ENCODE measurements at regions not wholly inside any gene's neighbourhood (a gene's known extent, or its start where the extent isn't known, plus 50 kb on each side); places are given as distances from the start of the nearest gene placed in this dataset.

DNA sequence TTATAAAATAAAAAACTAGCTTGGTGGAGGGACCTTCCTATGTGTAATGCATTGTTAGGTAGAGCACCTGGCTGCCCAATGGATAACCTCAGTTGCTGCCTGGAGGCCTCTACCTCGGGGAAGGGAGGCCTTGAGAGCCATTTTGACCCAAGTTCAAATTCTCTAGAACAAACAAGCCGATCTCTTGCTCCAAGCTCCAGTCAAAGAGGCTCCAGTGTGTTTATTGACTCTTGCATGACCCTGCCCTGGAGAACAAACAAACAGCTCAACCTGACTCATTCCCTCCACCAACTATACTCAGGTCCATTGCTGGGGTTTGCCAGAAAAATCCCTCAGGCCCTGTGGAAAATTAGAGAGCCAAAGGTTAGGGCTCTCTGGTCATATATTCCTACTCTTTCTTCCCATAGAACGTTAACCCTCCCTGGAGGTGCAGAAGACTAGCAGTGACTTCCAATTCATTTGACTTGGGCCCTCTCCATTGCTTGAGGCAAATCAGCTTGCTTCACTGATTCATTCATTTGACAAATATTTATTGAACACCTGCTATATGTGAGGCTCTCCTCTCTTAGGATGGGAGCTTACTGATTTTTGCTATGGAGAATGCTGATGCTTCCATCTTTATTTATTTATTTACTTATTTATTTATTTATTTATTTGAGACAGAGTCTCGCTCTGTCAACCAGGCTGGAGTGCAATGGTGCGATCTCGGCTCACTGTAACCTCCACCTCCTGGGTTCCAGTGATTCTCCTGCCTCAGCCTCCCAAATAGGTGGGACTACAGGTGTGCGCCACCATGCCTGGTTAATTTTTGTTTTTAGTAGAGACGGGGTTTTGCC, 73.7 kb upstream of the CISTR start (continued):
- TF ChIP-seq ZNF747 (CRISPR knock-in tag; IDR thresholded peaks at IDR 0.05; ENCODE audit: borderline replicate concordance) (0 out of 2 replicates have a peak, but pooled peaks have one; percentile 43), RXRA (CRISPR knock-in tag; IDR thresholded peaks at IDR 0.05) (peak; percentile 96), MAFG (CRISPR knock-in tag; IDR thresholded peaks at IDR 0.05) (no peak), FOSL2 (CRISPR knock-in tag; IDR thresholded peaks at IDR 0.05) (peak; percentile 98), NR3C1 (CRISPR knock-in tag; IDR thresholded peaks at IDR 0.05) (no peak), KAT2B (IDR thresholded peaks at IDR 0.05; ENCODE audit: borderline replicate concordance, low read depth, low read length) (no peak), SKIL (CRISPR knock-in tag; IDR thresholded peaks at IDR 0.05; ENCODE audit: borderline replicate concordance) (peak; percentile 80; the same call in 1 of the 2 replicates), ZSCAN12 (CRISPR knock-in tag; IDR thresholded peaks at IDR 0.05) (0 out of 2 replicates have a peak, but pooled peaks have one; percentile 34), CREB1 (IDR thresholded peaks at IDR 0.05) (no peak), CREB1 (CRISPR knock-in tag; IDR thresholded peaks at IDR 0.05) (peak; percentile 71; the same call in 1 of the 2 replicates), ZNF619 (CRISPR knock-in tag; IDR thresholded peaks at IDR 0.05) (no peak), EHMT2 (IDR thresholded peaks at IDR 0.05; ENCODE audit: borderline replicate concordance, low read depth, low read length) (peak; percentile 92), GATA4 (IDR thresholded peaks at IDR 0.05; ENCODE audit: borderline replicate concordance, low read depth) (peak; percentile 66; the same call in 1 of the 2 replicates)
- TF ChIP-seq, protein P1, sequence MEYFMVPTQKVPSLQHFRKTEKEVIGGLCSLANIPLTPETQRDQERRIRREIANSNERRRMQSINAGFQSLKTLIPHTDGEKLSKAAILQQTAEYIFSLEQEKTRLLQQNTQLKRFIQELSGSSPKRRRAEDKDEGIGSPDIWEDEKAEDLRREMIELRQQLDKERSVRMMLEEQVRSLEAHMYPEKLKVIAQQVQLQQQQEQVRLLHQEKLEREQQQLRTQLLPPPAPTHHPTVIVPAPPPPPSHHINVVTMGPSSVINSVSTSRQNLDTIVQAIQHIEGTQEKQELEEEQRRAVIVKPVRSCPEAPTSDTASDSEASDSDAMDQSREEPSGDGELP (IDR thresholded peaks at IDR 0.05; ENCODE audit: borderline replicate concordance, low read depth): peak; percentile 57; the same call in 1 of the 2 replicates
- TF ChIP-seq, protein P2, sequence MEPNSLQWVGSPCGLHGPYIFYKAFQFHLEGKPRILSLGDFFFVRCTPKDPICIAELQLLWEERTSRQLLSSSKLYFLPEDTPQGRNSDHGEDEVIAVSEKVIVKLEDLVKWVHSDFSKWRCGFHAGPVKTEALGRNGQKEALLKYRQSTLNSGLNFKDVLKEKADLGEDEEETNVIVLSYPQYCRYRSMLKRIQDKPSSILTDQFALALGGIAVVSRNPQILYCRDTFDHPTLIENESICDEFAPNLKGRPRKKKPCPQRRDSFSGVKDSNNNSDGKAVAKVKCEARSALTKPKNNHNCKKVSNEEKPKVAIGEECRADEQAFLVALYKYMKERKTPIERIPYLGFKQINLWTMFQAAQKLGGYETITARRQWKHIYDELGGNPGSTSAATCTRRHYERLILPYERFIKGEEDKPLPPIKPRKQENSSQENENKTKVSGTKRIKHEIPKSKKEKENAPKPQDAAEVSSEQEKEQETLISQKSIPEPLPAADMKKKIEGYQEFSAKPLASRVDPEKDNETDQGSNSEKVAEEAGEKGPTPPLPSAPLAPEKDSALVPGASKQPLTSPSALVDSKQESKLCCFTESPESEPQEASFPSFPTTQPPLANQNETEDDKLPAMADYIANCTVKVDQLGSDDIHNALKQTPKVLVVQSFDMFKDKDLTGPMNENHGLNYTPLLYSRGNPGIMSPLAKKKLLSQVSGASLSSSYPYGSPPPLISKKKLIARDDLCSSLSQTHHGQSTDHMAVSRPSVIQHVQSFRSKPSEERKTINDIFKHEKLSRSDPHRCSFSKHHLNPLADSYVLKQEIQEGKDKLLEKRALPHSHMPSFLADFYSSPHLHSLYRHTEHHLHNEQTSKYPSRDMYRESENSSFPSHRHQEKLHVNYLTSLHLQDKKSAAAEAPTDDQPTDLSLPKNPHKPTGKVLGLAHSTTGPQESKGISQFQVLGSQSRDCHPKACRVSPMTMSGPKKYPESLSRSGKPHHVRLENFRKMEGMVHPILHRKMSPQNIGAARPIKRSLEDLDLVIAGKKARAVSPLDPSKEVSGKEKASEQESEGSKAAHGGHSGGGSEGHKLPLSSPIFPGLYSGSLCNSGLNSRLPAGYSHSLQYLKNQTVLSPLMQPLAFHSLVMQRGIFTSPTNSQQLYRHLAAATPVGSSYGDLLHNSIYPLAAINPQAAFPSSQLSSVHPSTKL (CRISPR knock-in tag; IDR thresholded peaks at IDR 0.05): peak; percentile 97
- TF ChIP-seq, protein P3, sequence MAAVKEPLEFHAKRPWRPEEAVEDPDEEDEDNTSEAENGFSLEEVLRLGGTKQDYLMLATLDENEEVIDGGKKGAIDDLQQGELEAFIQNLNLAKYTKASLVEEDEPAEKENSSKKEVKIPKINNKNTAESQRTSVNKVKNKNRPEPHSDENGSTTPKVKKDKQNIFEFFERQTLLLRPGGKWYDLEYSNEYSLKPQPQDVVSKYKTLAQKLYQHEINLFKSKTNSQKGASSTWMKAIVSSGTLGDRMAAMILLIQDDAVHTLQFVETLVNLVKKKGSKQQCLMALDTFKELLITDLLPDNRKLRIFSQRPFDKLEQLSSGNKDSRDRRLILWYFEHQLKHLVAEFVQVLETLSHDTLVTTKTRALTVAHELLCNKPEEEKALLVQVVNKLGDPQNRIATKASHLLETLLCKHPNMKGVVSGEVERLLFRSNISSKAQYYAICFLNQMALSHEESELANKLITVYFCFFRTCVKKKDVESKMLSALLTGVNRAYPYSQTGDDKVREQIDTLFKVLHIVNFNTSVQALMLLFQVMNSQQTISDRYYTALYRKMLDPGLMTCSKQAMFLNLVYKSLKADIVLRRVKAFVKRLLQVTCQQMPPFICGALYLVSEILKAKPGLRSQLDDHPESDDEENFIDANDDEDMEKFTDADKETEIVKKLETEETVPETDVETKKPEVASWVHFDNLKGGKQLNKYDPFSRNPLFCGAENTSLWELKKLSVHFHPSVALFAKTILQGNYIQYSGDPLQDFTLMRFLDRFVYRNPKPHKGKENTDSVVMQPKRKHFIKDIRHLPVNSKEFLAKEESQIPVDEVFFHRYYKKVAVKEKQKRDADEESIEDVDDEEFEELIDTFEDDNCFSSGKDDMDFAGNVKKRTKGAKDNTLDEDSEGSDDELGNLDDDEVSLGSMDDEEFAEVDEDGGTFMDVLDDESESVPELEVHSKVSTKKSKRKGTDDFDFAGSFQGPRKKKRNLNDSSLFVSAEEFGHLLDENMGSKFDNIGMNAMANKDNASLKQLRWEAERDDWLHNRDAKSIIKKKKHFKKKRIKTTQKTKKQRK (IDR thresholded peaks at IDR 0.05; ENCODE audit: low read length): no peak
- TF ChIP-seq, protein P4, sequence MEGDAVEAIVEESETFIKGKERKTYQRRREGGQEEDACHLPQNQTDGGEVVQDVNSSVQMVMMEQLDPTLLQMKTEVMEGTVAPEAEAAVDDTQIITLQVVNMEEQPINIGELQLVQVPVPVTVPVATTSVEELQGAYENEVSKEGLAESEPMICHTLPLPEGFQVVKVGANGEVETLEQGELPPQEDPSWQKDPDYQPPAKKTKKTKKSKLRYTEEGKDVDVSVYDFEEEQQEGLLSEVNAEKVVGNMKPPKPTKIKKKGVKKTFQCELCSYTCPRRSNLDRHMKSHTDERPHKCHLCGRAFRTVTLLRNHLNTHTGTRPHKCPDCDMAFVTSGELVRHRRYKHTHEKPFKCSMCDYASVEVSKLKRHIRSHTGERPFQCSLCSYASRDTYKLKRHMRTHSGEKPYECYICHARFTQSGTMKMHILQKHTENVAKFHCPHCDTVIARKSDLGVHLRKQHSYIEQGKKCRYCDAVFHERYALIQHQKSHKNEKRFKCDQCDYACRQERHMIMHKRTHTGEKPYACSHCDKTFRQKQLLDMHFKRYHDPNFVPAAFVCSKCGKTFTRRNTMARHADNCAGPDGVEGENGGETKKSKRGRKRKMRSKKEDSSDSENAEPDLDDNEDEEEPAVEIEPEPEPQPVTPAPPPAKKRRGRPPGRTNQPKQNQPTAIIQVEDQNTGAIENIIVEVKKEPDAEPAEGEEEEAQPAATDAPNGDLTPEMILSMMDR (CRISPR knock-in tag; IDR thresholded peaks at IDR 0.05): 0 out of 2 replicates have a peak, but pooled peaks have one; percentile 2

All from HepG2 (cell line).